PC-3 (cell line): ENCODE measurements at regions not wholly inside any gene's neighbourhood (a gene's known extent, or its start where the extent isn't known, plus 50 kb on each side); places are given as distances from the start of the nearest gene placed in this dataset.

Experiments used
- CTCF ChIP-seq: fragments of 300-600 bp; sonication (generic); conservative IDR thresholded peaks from 2 replicates; pipeline ENCODE4 v1.5.1; 2017; ENCODE audit warnings: antibody characterized with exemption, low read depth, mild to moderate bottlenecking, low read length
- EZH2 ChIP-seq: fragments of 300-600 bp; sonication (generic); IDR thresholded peaks from one replicate; pipeline ENCODE4 v1.6.1; 2017; ENCODE audit warnings: antibody characterized with exemption, mild to moderate bottlenecking, low read length; ENCODE audit not compliant: unreplicated experiment

- TF ChIP-seq CTCF (peak; percentile 63), EZH2 (no peak)
Observed at GRCh38 chr15:83380682-83381081, 66.5 kb upstream of the SH3GL3 start.
